Thoracic aorta (tissue), 2 donors: ENCODE measurements at regions not wholly inside any gene's neighbourhood (a gene's known extent, or its start where the extent isn't known, plus 50 kb on each side); places are given as distances from the start of the nearest gene placed in this dataset.

Source experiments
- ATAC-seq: fragments of 150-250 bp; one replicate; pipeline ENCODE4 v1.8.0; 2017; ENCODE audit warnings: low read depth; ENCODE audit not compliant: insufficient number of reproducible peaks, low FRiP score
- DNase-seq: peaks from one replicate; pipeline ENCODE4 v3.0.0-alpha.2; 2020; ENCODE audit warnings: low spot score
- H3K27ac ChIP-seq, 2 donors: fragments of 200-600 bp; sonication (generic); 1 replicate in 1 of 2; 2 replicates in 1 of 2; pipeline ENCODE4 v1.5.1; 2016; ENCODE audit warnings: mild to moderate bottlenecking in 2 of 2, moderate library complexity in 2 of 2
- H3K27me3 ChIP-seq: fragments of 200-600 bp; sonication (generic); replicated peaks from 2 replicates; pipeline ENCODE4 v1.6.0; 2016; ENCODE audit warnings: mild to moderate bottlenecking; ENCODE audit not compliant: insufficient read depth
- H3K36me3 ChIP-seq: fragments of 200-600 bp; sonication (generic); one replicate; pipeline ENCODE4 v1.5.1; 2016
- H3K4me1 ChIP-seq, 2 donors: fragments of 200-600 bp; sonication (generic); 1 replicate in 1 of 2; 2 replicates in 1 of 2; pipeline versions ENCODE4 v1.5.1 to v1.6.0; 2016; ENCODE audit warnings: low read depth in 2 of 2, mild to moderate bottlenecking in 1 of 2; ENCODE audit not compliant: control insufficient read depth in 1 of 2
- H3K4me3 ChIP-seq: fragments of 200-600 bp; sonication (generic); 2 replicates; pipeline ENCODE4 v1.5.1; 2016; ENCODE audit warnings: mild to moderate bottlenecking
- H3K9me3 ChIP-seq: fragments of 200-600 bp; sonication (generic); 2 replicates; pipeline ENCODE4 v1.5.1; 2016
- CTCF ChIP-seq: fragments of 200-600 bp; sonication (generic); IDR thresholded peaks from one replicate; pipeline ENCODE4 v1.5.1; 2019; ENCODE audit warnings: antibody characterized with exemption

- Histone ChIP-seq H3K4me3 (peak overlapping the region; percentile 7), H3K36me3 (no peaks in the 10 kb centered on the region), H3K4me1 (peaks cover 0 to 34% of the 10 kb centered on the region in 2 donors), H3K27me3 (no peaks in the 10 kb centered on the region), H3K9me3 (no peaks in the 10 kb centered on the region), H3K27ac (peak overlapping the region; percentile 24 to 25)
- TF ChIP-seq CTCF = no peak
- ATAC-seq (no peak), DNase-seq (no peak)
Observed at GRCh38 chr4:173929921-173930320, 353.5 kb downstream of the FBXO8 start.

GRCh38 chr4:173924561-173924960 is 358.9 kb downstream of the FBXO8 start:
- peaks cover 9 to 36% of the 10 kb centered on the region in 2 donors for H3K4me1 ChIP-seq
- no peaks in the 10 kb centered on the region for H3K9me3 ChIP-seq
- DNase-seq (no peak), ATAC-seq (no peak)
- no peaks in the 10 kb centered on the region for H3K27me3 ChIP-seq
- no peak overlapping the region for H3K4me3 ChIP-seq
- peak overlapping the region; percentile 81 to 84 for H3K27ac ChIP-seq
- no peak for TF ChIP-seq CTCF
- no peaks in the 10 kb centered on the region for H3K36me3 ChIP-seq

GRCh38 chr4:173919861-173920260 is 363.6 kb downstream of the FBXO8 start:
- ATAC-seq (no peak), DNase-seq (no peak)
- H3K36me3 ChIP-seq = no peaks in the 10 kb centered on the region
- no peak overlapping the region for H3K4me3 ChIP-seq
- peak overlapping the region; percentile 78 to 88 for H3K27ac ChIP-seq
- H3K4me1 ChIP-seq = peaks cover 22 to 60% of the 10 kb centered on the region in 2 donors
- H3K27me3 ChIP-seq = no peaks in the 10 kb centered on the region
- no peaks in the 10 kb centered on the region for H3K9me3 ChIP-seq
- TF ChIP-seq CTCF = no peak

GRCh38 chr4:173919196-173919595 is 364.3 kb downstream of the FBXO8 start:
- DNase-seq = no peak
- peak overlapping the region; percentile 78 to 88 for H3K27ac ChIP-seq
- ATAC-seq = no peak
- H3K4me1 ChIP-seq = peaks cover 22 to 54% of the 10 kb centered on the region in 2 donors
- TF ChIP-seq CTCF = no peak
- H3K4me3 ChIP-seq = no peak overlapping the region
- H3K36me3 ChIP-seq = no peaks in the 10 kb centered on the region
- no peaks in the 10 kb centered on the region for H3K27me3 ChIP-seq
- no peaks in the 10 kb centered on the region for H3K9me3 ChIP-seq

GRCh38 chr4:173917255-173917960 is 366.1 kb downstream of the FBXO8 start:
- Histone ChIP-seq H3K4me3 (peak overlapping the region; percentile 54), H3K27ac (peak overlapping the region; percentile 78 to 88), H3K9me3 (no peaks in the 10 kb centered on the region), H3K36me3 (no peaks in the 10 kb centered on the region), H3K4me1 (peaks cover 22 to 53% of the 10 kb centered on the region in 2 donors), H3K27me3 (no peaks in the 10 kb centered on the region)
- ATAC-seq = peak; percentile 80
- TF ChIP-seq CTCF = no peak
- DNase-seq = no peak
